ENCODE measurements at regions not wholly inside any gene's neighbourhood (a gene's known extent, or its start where the extent isn't known, plus 50 kb on each side); places are given as distances from the start of the nearest gene placed in this dataset.
"Not testable (repeated sequence)": the region's sequence is repeated elsewhere in the genome, so short reads cannot be mapped to it uniquely, and the experiment has no call there.

- DNase-seq = no peak
- no peaks in the 10 kb centered on the region for H3K36me3 ChIP-seq (ENCODE audit: control insufficient read depth, insufficient read depth, low read length)
- H3K27me3 ChIP-seq (ENCODE audit: control insufficient read depth, insufficient read depth, low read length) = no peaks in the 10 kb centered on the region
- H3K27ac ChIP-seq (ENCODE audit: low read length) = no peak overlapping the region
- no CpG with 5 or more reads among the region's 9 CpGs for WGBS (ENCODE audit: insufficient coverage, low lambda C conversion rate)
- H3K4me1 ChIP-seq (ENCODE audit: control insufficient read depth, insufficient read depth, low read length) = no peaks in the 10 kb centered on the region
- H3K4me3 ChIP-seq (ENCODE audit: low read length) = no peak overlapping the region
- H3K9me3 ChIP-seq (ENCODE audit: control insufficient read depth, low read depth, low read length) = no peaks in the 10 kb centered on the region
These were observed 429.8 kb upstream of the C1orf87 start for GRCh38 chr1:60503266-60503925.

DNA sequence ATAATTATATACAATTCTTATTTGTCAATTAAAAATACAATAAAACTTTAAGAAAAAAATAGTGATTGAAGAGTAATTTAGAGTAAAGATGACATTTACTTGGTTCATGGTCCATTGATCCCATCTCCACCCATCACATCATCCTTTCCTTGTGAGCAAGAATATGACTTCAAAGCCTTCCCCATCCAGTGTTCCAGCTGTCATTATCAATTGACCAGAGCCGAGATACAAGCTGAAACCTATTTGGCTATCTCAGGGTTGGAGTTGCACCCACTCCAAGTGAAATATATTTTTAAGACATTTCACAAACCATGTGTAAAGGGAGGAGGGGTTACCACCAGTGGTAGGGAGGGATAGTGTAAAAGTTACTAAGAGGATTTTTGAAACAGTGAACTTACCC is 428.9 kb upstream of the C1orf87 start:
- Histone ChIP-seq H3K36me3 (ENCODE audit: control insufficient read depth, insufficient read depth, low read length) (no peaks in the 10 kb centered on the region), H3K9me3 (ENCODE audit: control insufficient read depth, low read depth, low read length) (peaks cover under 1% of the 10 kb centered on the region)
- WGBS (ENCODE audit: insufficient coverage, low lambda C conversion rate) = no CpG with 5 or more reads among the region's 1 CpG

DNA sequence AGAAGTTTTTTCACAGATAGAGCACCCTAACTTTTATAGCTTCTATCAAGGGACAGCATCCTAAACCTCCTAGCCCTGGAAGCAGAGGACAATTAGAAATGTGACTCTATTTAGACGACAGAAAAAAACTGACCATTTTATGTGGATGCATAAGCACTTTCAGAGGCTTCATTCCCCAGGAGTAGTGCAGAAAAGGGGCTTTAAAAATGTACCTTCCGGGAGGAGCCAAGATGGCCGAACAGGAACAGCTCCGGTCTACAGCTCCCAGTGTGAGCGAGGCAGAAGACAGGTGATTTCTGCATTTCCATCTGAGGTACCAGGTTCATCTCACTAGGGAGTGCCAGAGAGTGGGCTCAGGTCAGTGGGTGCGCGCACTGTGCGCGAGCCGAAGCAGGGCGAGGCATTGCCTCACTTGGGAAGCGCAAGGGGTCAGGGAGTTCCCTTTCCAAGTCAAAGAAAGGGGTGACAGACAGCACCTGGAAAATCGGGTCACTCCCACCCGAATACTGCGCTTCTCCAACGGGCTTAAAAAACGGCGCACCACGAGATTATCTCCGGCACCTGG is 416.4 kb upstream of the C1orf87 start:
- no CpG with 5 or more reads among the region's 20 CpGs for WGBS (ENCODE audit: insufficient coverage, low lambda C conversion rate)
- DNase-seq; H3K27ac ChIP-seq (ENCODE audit: low read length): not testable (repeated sequence)

More for the DNA sequence above, 428.9 kb upstream of the C1orf87 start:
- no peak for DNase-seq
- Histone ChIP-seq H3K4me1 (ENCODE audit: control insufficient read depth, insufficient read depth, low read length) (no peaks in the 10 kb centered on the region), H3K27me3 (ENCODE audit: control insufficient read depth, insufficient read depth, low read length) (no peaks in the 10 kb centered on the region), H3K27ac (ENCODE audit: low read length) (no peak overlapping the region), H3K4me3 (ENCODE audit: low read length) (no peak overlapping the region)

GRCh38 chr1:60488847-60489246 is 415.3 kb upstream of the C1orf87 start:
- Histone ChIP-seq H3K27ac (ENCODE audit: low read length) (no peak overlapping the region), H3K9me3 (ENCODE audit: control insufficient read depth, low read depth, low read length) (no peaks in the 10 kb centered on the region), H3K36me3 (ENCODE audit: control insufficient read depth, insufficient read depth, low read length) (no peaks in the 10 kb centered on the region), H3K4me1 (ENCODE audit: control insufficient read depth, insufficient read depth, low read length) (peaks cover 3% of the 10 kb centered on the region), H3K4me3 (ENCODE audit: low read length) (no peak overlapping the region), H3K27me3 (ENCODE audit: control insufficient read depth, insufficient read depth, low read length) (no peaks in the 10 kb centered on the region)
- DNase-seq = no peak

More for the DNA sequence above, 416.4 kb upstream of the C1orf87 start:
- H3K4me3 ChIP-seq (ENCODE audit: low read length) = peak overlapping the region; percentile 18
- H3K27me3 ChIP-seq (ENCODE audit: control insufficient read depth, insufficient read depth, low read length); H3K36me3 ChIP-seq (ENCODE audit: control insufficient read depth, insufficient read depth, low read length); H3K4me1 ChIP-seq (ENCODE audit: control insufficient read depth, insufficient read depth, low read length); H3K9me3 ChIP-seq (ENCODE audit: control insufficient read depth, low read depth, low read length): not testable (repeated sequence)

GRCh38 chr1:60487565-60488345 is 414.2 kb upstream of the C1orf87 start:
- Histone ChIP-seq H3K27me3 (ENCODE audit: control insufficient read depth, insufficient read depth, low read length) (no peaks in the 10 kb centered on the region), H3K4me1 (ENCODE audit: control insufficient read depth, insufficient read depth, low read length) (peaks cover 3% of the 10 kb centered on the region), H3K36me3 (ENCODE audit: control insufficient read depth, insufficient read depth, low read length) (no peaks in the 10 kb centered on the region), H3K9me3 (ENCODE audit: control insufficient read depth, low read depth, low read length) (no peaks in the 10 kb centered on the region), H3K27ac (ENCODE audit: low read length) (no peak overlapping the region), H3K4me3 (ENCODE audit: low read length) (no peak overlapping the region)
- WGBS (ENCODE audit: insufficient coverage, low lambda C conversion rate) = 83% methylated on average over 2 of the region's 3 CpGs
- no peak for DNase-seq

- H3K9me3 ChIP-seq (ENCODE audit: control insufficient read depth, low read depth, low read length) = peaks cover 4% of the 10 kb centered on the region
- no peak overlapping the region for H3K27ac ChIP-seq (ENCODE audit: low read length)
- H3K27me3 ChIP-seq (ENCODE audit: control insufficient read depth, insufficient read depth, low read length) = no peaks in the 10 kb centered on the region
- no peak for DNase-seq
- H3K4me1 ChIP-seq (ENCODE audit: control insufficient read depth, insufficient read depth, low read length) = no peaks in the 10 kb centered on the region
- H3K36me3 ChIP-seq (ENCODE audit: control insufficient read depth, insufficient read depth, low read length) = no peaks in the 10 kb centered on the region
- no CpG with 5 or more reads among the region's 3 CpGs for WGBS (ENCODE audit: insufficient coverage, low lambda C conversion rate)
- no peak overlapping the region for H3K4me3 ChIP-seq (ENCODE audit: low read length)
These were observed 409.9 kb upstream of the C1orf87 start for GRCh38 chr1:60483509-60483908.

DNA sequence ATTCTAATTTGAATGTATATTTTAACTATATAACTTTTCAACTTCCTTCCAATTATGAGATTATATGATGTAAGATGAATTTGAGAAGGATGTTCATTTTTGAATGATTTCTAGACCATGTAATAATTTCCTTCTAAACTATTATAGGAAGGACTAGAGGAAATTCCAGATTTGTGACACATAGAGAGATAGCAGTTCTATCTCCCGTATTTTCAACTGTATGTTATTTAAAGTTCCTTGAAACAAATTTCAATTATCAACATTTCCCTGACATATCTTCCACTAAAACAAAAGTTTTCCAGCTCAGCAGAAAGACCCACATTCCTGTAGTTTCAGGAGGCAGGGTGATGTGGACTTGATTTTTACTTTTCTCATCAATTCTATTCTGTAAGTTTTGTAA is 396.7 kb upstream of the C1orf87 start:
- H3K4me3 ChIP-seq (ENCODE audit: low read length) = no peak overlapping the region
- no peaks in the 10 kb centered on the region for H3K9me3 ChIP-seq (ENCODE audit: control insufficient read depth, low read depth, low read length)
- no peak overlapping the region for H3K27ac ChIP-seq (ENCODE audit: low read length)
- H3K27me3 ChIP-seq (ENCODE audit: control insufficient read depth, insufficient read depth, low read length) = no peaks in the 10 kb centered on the region
- no peak for DNase-seq
- H3K36me3 ChIP-seq (ENCODE audit: control insufficient read depth, insufficient read depth, low read length) = no peaks in the 10 kb centered on the region
- H3K4me1 ChIP-seq (ENCODE audit: control insufficient read depth, insufficient read depth, low read length) = no peaks in the 10 kb centered on the region
- WGBS (ENCODE audit: insufficient coverage, low lambda C conversion rate) = no CpG with 5 or more reads among the region's 1 CpG

DNA sequence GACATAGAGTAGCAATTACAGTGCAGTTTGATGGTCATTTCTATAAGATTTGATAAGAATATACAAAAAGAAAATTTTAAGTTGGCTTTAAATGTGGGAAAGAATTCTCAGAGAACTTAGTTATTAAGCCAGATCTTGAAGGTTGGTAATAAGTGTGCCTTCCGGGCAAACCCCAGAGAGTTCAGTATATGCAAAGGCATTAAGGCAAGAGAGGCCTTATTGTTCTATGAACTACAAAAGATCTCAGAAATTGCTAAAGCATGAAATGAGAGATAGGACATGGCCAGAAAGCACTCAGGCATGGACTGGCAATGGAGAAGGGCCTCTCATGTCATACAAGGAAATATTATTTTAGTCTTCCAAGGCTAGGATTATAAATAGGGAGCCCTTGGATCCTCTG is 390.2 kb upstream of the C1orf87 start:
- H3K27ac ChIP-seq (ENCODE audit: low read length) = no peak overlapping the region
- no peaks in the 10 kb centered on the region for H3K27me3 ChIP-seq (ENCODE audit: control insufficient read depth, insufficient read depth, low read length)
- H3K4me1 ChIP-seq (ENCODE audit: control insufficient read depth, insufficient read depth, low read length) = no peaks in the 10 kb centered on the region
- H3K36me3 ChIP-seq (ENCODE audit: control insufficient read depth, insufficient read depth, low read length) = no peaks in the 10 kb centered on the region
- no peaks in the 10 kb centered on the region for H3K9me3 ChIP-seq (ENCODE audit: control insufficient read depth, low read depth, low read length)
- DNase-seq = no peak
- WGBS (ENCODE audit: insufficient coverage, low lambda C conversion rate) = no CpG with 5 or more reads among the region's 1 CpG
- no peak overlapping the region for H3K4me3 ChIP-seq (ENCODE audit: low read length)

DNA sequence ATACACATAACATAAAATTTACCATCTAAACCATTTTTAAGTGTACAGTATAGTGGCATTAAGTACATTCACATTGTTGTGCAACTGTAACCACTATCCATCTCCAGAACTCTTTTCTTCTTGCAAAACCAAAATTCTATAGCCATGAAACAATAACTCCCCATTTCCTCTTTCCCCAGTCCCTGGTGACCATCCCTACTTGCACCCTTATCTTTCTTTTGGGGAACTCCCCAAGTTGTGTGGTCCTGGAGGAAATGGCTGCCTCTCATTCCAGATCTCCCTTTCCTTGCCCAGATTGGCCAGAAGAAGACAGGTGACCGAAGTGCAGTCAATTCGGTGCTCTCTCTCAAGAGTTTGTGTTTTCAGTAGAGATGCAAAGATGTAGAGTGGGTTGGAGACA is 389.6 kb upstream of the C1orf87 start:
- Histone ChIP-seq H3K4me3 (ENCODE audit: low read length) (no peak overlapping the region), H3K27ac (ENCODE audit: low read length) (no peak overlapping the region), H3K36me3 (ENCODE audit: control insufficient read depth, insufficient read depth, low read length) (no peaks in the 10 kb centered on the region), H3K9me3 (ENCODE audit: control insufficient read depth, low read depth, low read length) (no peaks in the 10 kb centered on the region), H3K4me1 (ENCODE audit: control insufficient read depth, insufficient read depth, low read length) (no peaks in the 10 kb centered on the region), H3K27me3 (ENCODE audit: control insufficient read depth, insufficient read depth, low read length) (no peaks in the 10 kb centered on the region)
- no peak for DNase-seq
- WGBS (ENCODE audit: insufficient coverage, low lambda C conversion rate) = no CpG with 5 or more reads among the region's 2 CpGs

GRCh38 chr1:60461925-60462595 is 388.5 kb upstream of the C1orf87 start:
- H3K4me3 ChIP-seq (ENCODE audit: low read length) = no peak overlapping the region
- no peak for DNase-seq
- H3K36me3 ChIP-seq (ENCODE audit: control insufficient read depth, insufficient read depth, low read length) = no peaks in the 10 kb centered on the region
- H3K27ac ChIP-seq (ENCODE audit: low read length) = no peak overlapping the region
- no peaks in the 10 kb centered on the region for H3K27me3 ChIP-seq (ENCODE audit: control insufficient read depth, insufficient read depth, low read length)
- WGBS (ENCODE audit: insufficient coverage, low lambda C conversion rate) = 83% methylated on average over 1 of the region's 5 CpGs
- no peaks in the 10 kb centered on the region for H3K4me1 ChIP-seq (ENCODE audit: control insufficient read depth, insufficient read depth, low read length)
- no peaks in the 10 kb centered on the region for H3K9me3 ChIP-seq (ENCODE audit: control insufficient read depth, low read depth, low read length)

All from large intestine (tissue), 3 donors.